ENCODE measurements at regions not wholly inside any gene's neighbourhood (a gene's known extent, or its start where the extent isn't known, plus 50 kb on each side); places are given as distances from the start of the nearest gene placed in this dataset.

DNA sequence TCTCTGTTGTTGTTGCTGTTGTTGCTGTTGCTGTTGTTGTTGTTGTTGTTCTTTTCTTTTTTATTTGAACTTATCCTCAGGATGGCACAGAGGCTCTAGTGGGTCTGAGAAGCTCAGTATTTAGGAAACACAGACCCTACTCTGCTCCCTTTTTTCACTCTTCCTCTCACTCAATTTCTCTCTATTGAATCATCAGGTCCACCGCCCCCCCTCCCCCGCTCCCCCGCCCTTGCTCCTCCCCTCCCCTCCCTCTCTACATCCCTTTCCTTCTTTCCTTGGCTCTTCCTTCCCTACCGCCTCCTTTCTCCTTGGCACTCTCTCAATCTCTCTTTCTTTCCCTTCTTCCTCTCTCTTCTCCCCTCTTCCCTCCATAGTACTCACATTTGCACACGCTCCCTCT, 218.5 kb upstream of the ZC3H12A start:
- WGBS (ENCODE audit: extremely low coverage, insufficient read length, low lambda C conversion rate), result 100% methylated on average over 1 of the region's 5 CpGs
- H3K27me3 Mint-ChIP-seq (ENCODE audit: low read depth), result peaks cover 43% of the 10 kb centered on the region
- no peak overlapping the region for H2BK12ac ChIP-seq (ENCODE audit: insufficient read length, low read depth, low read length)
- no peak overlapping the region for H3K56ac ChIP-seq (ENCODE audit: insufficient read length, low read depth, low read length)
- no peak overlapping the region for H3K14ac ChIP-seq (ENCODE audit: insufficient read depth, low read length)
- no peaks in the 10 kb centered on the region for H3K9me3 Mint-ChIP-seq
- no peaks in the 10 kb centered on the region for H3K27me3 ChIP-seq (ENCODE audit: insufficient read depth, low read length)
- no peak overlapping the region for H2BK5ac ChIP-seq (ENCODE audit: insufficient read length, low read length)
- H3K4ac ChIP-seq (ENCODE audit: low read depth, low read length), result no peak overlapping the region
- no peak overlapping the region for H2BK15ac ChIP-seq (ENCODE audit: low read depth, low read length)
- no peak overlapping the region for H3T11ph ChIP-seq (ENCODE audit: low read length)
- peaks cover 31 to 43% of the 10 kb centered on the region in 2 experiments for H3K4me1 Mint-ChIP-seq
- no peak overlapping the region for H4K91ac ChIP-seq (ENCODE audit: insufficient read length, low read depth, low read length)
- H3K27ac ChIP-seq (ENCODE audit: insufficient read length, low read depth, low read length), result no peak overlapping the region
- H4K20me1 ChIP-seq (ENCODE audit: control insufficient read depth, insufficient read depth, insufficient read length), result no peaks in the 10 kb centered on the region
- H3K23me2 ChIP-seq (ENCODE audit: insufficient read length, low read depth, low read length, poor library complexity, severe bottlenecking), result peaks cover 3% of the 10 kb centered on the region
- no peaks in the 10 kb centered on the region for H3K79me1 ChIP-seq (ENCODE audit: insufficient read depth, low read depth, low read length, poor library complexity, severe bottlenecking)
- H2AFZ ChIP-seq (ENCODE audit: low read length), result no peak overlapping the region
- H3K4me3 Mint-ChIP-seq, result peak overlapping the region in 1 of 2 experiments; percentile 53; a peak in 3 of 5 replicates
- no peaks in the 10 kb centered on the region for H3K79me2 ChIP-seq (ENCODE audit: insufficient read depth, low read length)
- H3K4me1 ChIP-seq (ENCODE audit: insufficient read depth, low read length), result peaks cover 2% of the 10 kb centered on the region; the same call in 1 of the 2 replicates
- H3K4me2 ChIP-seq (ENCODE audit: insufficient read depth, insufficient read length, low read length), result peak overlapping the region; percentile 74
- no peak overlapping the region for H4K8ac ChIP-seq (replicated peaks; ENCODE audit: insufficient read length, low read depth, low read length)
- DNase-seq, result no peak
- no peaks in the 10 kb centered on the region for H3K9me3 ChIP-seq (ENCODE audit: control insufficient read depth, low read depth, low read length)
- no peak for TF ChIP-seq CTCF (conservative IDR thresholded peaks at IDR 0.05)
- H3K23ac ChIP-seq (ENCODE audit: insufficient read length, low read depth, low read length), result no peak overlapping the region
- no peaks in the 10 kb centered on the region for H3K36me3 Mint-ChIP-seq (ENCODE audit: insufficient read depth in 1 of 3, low read depth in 3 of 3)
- no peak overlapping the region for H3K9ac ChIP-seq (ENCODE audit: extremely low read depth, insufficient read length, low read length)
- no peak overlapping the region for H3K27ac Mint-ChIP-seq
- no peak overlapping the region for H4K5ac ChIP-seq (ENCODE audit: insufficient read length, low read depth, low read length)
- H3K18ac ChIP-seq (ENCODE audit: insufficient read length, low read depth, low read length), result no peak overlapping the region
- H2BK120ac ChIP-seq (ENCODE audit: low read depth, low read length, poor library complexity, severe bottlenecking), result no peak overlapping the region
- no peak overlapping the region for H2BK20ac ChIP-seq (ENCODE audit: low read depth, low read length, poor library complexity, severe bottlenecking)
- no peak overlapping the region for H2AK5ac ChIP-seq (ENCODE audit: insufficient read length, low read length)

Measured in H9 (cell line).